ENCODE measurements at regions not wholly inside any gene's neighbourhood (a gene's known extent, or its start where the extent isn't known, plus 50 kb on each side); places are given as distances from the start of the nearest gene placed in this dataset.
"Not testable (repeated sequence)": the region's sequence is repeated elsewhere in the genome, so short reads cannot be mapped to it uniquely, and the experiment has no call there.

- H3K27ac ChIP-seq, result no peak overlapping the region
- no peak for TF ChIP-seq ZFX (IDR thresholded peaks at IDR 0.05)
- no peak for TF ChIP-seq CTCF (conservative IDR thresholded peaks at IDR 0.05)
These were observed 395.1 kb downstream of the HLX start for GRCh38 chr1:221274373-221274772.

- TF ChIP-seq ZFX (IDR thresholded peaks at IDR 0.05) (no peak), CTCF (conservative IDR thresholded peaks at IDR 0.05) (no peak)
- no peak overlapping the region for H3K27ac ChIP-seq
These were observed 397.7 kb downstream of the HLX start for GRCh38 chr1:221276896-221277409.

GRCh38 chr1:221279146-221279545 is 399.9 kb downstream of the HLX start:
- H3K27ac ChIP-seq, result no peak overlapping the region
- TF ChIP-seq CTCF (conservative IDR thresholded peaks at IDR 0.05) (no peak), ZFX (IDR thresholded peaks at IDR 0.05) (no peak)

GRCh38 chr1:221283532-221283931 is 404.3 kb downstream of the HLX start:
- no peak for TF ChIP-seq ZFX (IDR thresholded peaks at IDR 0.05)
- no peak for TF ChIP-seq CTCF (conservative IDR thresholded peaks at IDR 0.05)
- no peak overlapping the region for H3K27ac ChIP-seq

- no peak overlapping the region for H3K27ac ChIP-seq
- TF ChIP-seq CTCF (conservative IDR thresholded peaks at IDR 0.05) (no peak), ZFX (IDR thresholded peaks at IDR 0.05) (no peak)
These were observed 404.8 kb downstream of the HLX start for GRCh38 chr1:221284028-221284427.

GRCh38 chr1:221284991-221285390 is 405.7 kb downstream of the HLX start:
- not testable (repeated sequence) for H3K27ac ChIP-seq

GRCh38 chr1:221285458-221286210 is 406.4 kb downstream of the HLX start:
- H3K27ac ChIP-seq, result not testable (repeated sequence)

- TF ChIP-seq ZFX (IDR thresholded peaks at IDR 0.05), result no peak
- no peak for TF ChIP-seq CTCF (conservative IDR thresholded peaks at IDR 0.05)
- no peak overlapping the region for H3K27ac ChIP-seq
These were observed 407.2 kb downstream of the HLX start for GRCh38 chr1:221286399-221286798.
